ENCODE measurements at regions not wholly inside any gene's neighbourhood (a gene's known extent, or its start where the extent isn't known, plus 50 kb on each side); places are given as distances from the start of the nearest gene placed in this dataset.

GRCh38 chr13:54445865-54446264 lies 1417.3 kb downstream of the OLFM4 start:
- TF ChIP-seq CTCF (IDR thresholded peaks at IDR 0.05) (no peak), POLR2A (IDR thresholded peaks at IDR 0.05) (no peak), POLR2AphosphoS5 (IDR thresholded peaks at IDR 0.05) (no peak), EP300 (IDR thresholded peaks at IDR 0.05) (no peak)
